IPS-NIHi11 (cell line): ENCODE measurements at regions not wholly inside any gene's neighbourhood (a gene's known extent, or its start where the extent isn't known, plus 50 kb on each side); places are given as distances from the start of the nearest gene placed in this dataset.

ENCODE experiments used
- DNase-seq: peaks from one replicate; pipeline ENCODE4 v3.0.0; 2012; ENCODE audit warnings: mixed read lengths, low spot score

- DNase-seq, result no peak
Measured at GRCh38 chr10:2981361-2981801, 86.0 kb upstream of the PFKP start.

- DNase-seq, result no peak
Measured at GRCh38 chr10:2980791-2981360, 86.5 kb upstream of the PFKP start.

GRCh38 chr10:2980116-2980515 is 87.2 kb upstream of the PFKP start:
- DNase-seq, result no peak

- DNase-seq, result no peak
Measured at GRCh38 chr10:2979306-2979705, 88.0 kb upstream of the PFKP start.

- DNase-seq, result no peak
Measured at GRCh38 chr10:2978574-2979273, 88.6 kb upstream of the PFKP start.

- peak; percentile 49 for DNase-seq
Measured at GRCh38 chr10:2978111-2978510, 89.2 kb upstream of the PFKP start.

GRCh38 chr10:2974503-2975207 is 92.7 kb upstream of the PFKP start:
- no peak for DNase-seq

- no peak for DNase-seq
Measured at GRCh38 chr10:2974083-2974482, 93.3 kb upstream of the PFKP start.

- DNase-seq, result no peak
Measured at GRCh38 chr10:2972810-2973209, 94.5 kb upstream of the PFKP start.

- DNase-seq, result no peak
Measured at GRCh38 chr10:2972216-2972615, 95.1 kb upstream of the PFKP start.

GRCh38 chr10:2970190-2970823 is 97.0 kb upstream of the PFKP start:
- DNase-seq, result no peak

- no peak for DNase-seq
Measured at GRCh38 chr10:2968401-2969058, 98.8 kb upstream of the PFKP start.

- no peak for DNase-seq
Measured at GRCh38 chr10:2966134-2966533, 101.2 kb upstream of the PFKP start.

GRCh38 chr10:2964632-2965296 is 102.6 kb upstream of the PFKP start:
- DNase-seq, result no peak

GRCh38 chr10:2963889-2964631 is 103.3 kb upstream of the PFKP start:
- peak; percentile 44 for DNase-seq

GRCh38 chr10:2962194-2962593 is 105.2 kb upstream of the PFKP start:
- DNase-seq, result no peak

GRCh38 chr10:2958659-2959058 is 108.7 kb upstream of the PFKP start:
- no peak for DNase-seq

GRCh38 chr10:2957785-2958184 is 109.6 kb upstream of the PFKP start:
- DNase-seq, result no peak

GRCh38 chr10:2955064-2955463 is 112.3 kb upstream of the PFKP start:
- DNase-seq, result no peak

- DNase-seq, result no peak
Measured at GRCh38 chr10:2953495-2953894, 113.9 kb upstream of the PFKP start.

- DNase-seq, result no peak
Measured at GRCh38 chr10:2951235-2951835, 116.0 kb upstream of the PFKP start.
